Eye (tissue), 1 donor: ENCODE measurements at regions not wholly inside any gene's neighbourhood (a gene's known extent, or its start where the extent isn't known, plus 50 kb on each side); places are given as distances from the start of the nearest gene placed in this dataset.

Experiments
- DNase-seq: peaks from one replicate; pipeline ENCODE4 v3.0.0-alpha.2; 2015

GRCh38 chr11:115740324-115740723 lies 236.1 kb upstream of the CADM1 start:
- DNase-seq: no peak

DNA sequence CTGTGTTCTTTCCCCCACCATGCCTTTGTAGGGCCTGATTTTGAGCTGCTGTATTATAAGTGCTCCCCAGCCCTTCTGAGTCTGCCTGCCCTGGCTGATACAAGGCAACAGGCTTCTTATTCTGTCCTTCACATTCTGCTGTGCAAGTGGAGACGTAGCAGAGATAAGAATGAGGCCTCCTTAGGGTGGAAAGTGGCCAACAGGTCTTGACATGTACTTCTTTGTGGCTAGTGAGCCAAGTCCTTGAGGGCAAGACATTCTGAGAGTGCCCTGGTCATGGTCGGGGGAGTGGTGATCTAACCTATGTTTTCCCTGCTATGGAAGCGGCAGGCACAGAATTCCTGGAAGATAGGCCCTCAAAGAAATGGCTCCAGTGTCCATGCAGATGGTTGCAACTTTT lies 235.7 kb upstream of the CADM1 start:
- no peak for DNase-seq

DNA sequence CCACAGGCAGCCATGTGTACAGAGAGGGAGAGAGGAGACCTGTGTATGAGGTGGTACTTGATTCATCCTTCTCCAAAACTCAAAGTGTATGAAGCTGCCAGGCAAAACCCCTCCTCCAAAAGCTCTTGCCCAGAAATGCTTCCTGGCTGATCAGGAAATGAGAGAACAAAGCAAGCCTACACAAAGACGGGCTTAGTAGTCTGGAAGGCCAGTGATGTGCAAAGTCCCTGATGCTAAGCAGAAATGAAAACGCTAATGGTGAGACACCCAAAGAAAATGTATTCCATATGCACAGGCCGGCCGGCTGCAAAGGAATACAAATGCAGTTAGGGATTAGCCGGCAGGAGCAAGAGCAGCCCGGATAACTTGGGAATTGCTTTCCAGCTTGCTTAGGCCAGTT lies 234.9 kb upstream of the CADM1 start:
- peak; percentile 75 for DNase-seq

DNA sequence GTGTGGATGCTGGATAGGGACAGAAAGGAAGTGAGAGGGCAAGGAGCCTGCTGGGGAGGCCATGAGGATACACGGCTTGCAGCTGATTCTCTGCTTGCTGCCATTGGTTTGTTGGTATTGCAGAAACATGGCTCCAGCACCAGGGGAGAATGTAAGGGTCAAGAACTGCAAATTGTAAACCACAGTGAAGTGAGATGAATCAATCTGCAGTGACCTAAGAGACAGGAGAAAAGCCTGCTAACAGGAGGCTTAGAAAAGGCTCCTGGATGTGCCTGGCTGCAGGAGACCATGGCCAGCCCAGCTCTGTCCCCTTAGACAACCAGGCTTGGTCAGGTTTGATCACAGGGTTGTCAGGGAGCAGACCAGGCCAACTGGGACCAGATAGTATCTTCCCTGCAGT lies 233.7 kb upstream of the CADM1 start:
- DNase-seq: no peak

DNA sequence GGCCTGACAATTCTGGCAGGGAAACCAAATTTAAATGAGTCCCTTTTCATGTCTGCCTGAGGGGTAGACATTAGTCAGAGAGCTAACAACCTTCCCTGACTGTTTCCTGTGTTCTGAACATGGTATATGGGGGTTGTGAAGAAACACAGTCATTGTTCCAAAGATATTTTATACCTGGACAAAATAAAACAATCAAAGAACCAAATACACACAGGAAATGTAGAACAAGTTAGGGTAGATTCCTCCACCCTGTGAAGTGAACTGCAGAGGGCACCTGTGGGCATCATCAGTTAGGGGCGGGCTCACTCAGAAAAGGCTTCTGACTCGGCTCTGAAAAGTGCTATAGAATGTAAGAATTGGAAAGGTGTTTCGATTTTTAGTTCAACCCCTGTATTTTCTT lies 231.9 kb upstream of the CADM1 start:
- DNase-seq: no peak

DNA sequence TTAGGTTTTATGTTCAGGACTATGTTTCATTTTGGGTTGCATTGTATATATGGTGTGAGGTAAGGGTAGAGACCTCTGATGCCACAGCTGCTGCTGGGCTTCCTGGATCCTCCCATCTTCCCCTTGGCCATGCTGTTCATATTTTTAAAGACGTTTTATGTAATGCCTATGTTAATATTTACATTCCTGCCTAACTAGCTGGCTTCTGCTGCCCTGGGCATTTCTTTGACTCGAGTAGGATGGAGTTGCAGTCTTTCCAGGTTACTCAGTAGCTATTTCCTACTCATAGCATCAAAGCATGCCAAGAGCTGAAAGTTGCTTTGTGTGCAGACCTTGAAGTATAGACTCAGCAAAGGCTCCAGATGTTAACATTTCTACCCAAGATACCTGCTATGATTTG lies 220.5 kb upstream of the CADM1 start:
- DNase-seq: no peak

GRCh38 chr11:115722711-115723110 lies 218.5 kb upstream of the CADM1 start:
- no peak for DNase-seq

GRCh38 chr11:115721296-115721995 lies 217.2 kb upstream of the CADM1 start:
- no peak for DNase-seq

- peak; percentile 88 for DNase-seq
Observed at GRCh38 chr11:115720602-115721245, 216.5 kb upstream of the CADM1 start.

DNA sequence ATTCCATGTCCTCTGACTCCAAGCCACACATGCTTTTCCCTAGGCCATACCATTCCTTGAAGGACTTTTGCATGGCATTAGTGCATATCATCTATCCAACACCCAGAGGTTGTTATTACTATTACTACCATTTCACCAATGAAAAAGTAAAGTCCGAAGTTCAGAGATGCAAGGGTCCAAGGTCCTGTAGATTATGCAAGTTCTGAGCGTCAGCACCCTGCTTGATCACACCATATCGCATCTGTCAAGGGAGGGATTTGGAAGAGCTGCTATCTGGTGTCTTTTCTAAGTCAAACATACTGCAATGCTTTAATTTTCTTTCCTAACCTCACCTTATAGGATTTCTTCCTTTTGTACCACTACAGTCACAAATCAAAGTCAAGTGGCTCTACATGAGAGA lies 214.7 kb upstream of the CADM1 start:
- DNase-seq: no peak

DNA sequence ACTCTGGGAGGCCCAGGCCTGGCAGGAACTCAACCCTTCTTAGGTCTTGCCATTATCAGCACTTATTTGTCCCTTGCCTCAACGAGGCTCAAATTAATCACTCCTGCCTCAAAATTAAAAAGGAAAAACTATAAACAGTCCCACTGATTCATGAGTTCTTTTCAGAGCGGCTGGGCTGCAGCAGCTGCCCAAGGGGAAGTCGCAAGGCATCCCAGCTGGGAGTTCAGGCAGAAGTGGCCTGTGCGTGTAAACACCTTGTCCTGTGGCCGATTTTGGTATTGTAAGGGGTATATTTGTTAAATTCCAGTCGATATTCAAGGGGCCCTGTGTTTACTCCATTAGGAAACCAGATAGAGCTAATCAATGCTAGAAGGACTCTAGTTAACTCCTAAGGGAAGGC lies 213.9 kb upstream of the CADM1 start:
- DNase-seq: no peak

GRCh38 chr11:115716601-115717529 lies 212.7 kb upstream of the CADM1 start:
- DNase-seq: peak; percentile 88

- peak; percentile 33 for DNase-seq
Observed at GRCh38 chr11:115716080-115716479, 211.9 kb upstream of the CADM1 start.

- no peak for DNase-seq
Observed at GRCh38 chr11:115715251-115715770, 211.1 kb upstream of the CADM1 start.

- no peak for DNase-seq
Observed at GRCh38 chr11:115712296-115712695, 208.1 kb upstream of the CADM1 start.

DNA sequence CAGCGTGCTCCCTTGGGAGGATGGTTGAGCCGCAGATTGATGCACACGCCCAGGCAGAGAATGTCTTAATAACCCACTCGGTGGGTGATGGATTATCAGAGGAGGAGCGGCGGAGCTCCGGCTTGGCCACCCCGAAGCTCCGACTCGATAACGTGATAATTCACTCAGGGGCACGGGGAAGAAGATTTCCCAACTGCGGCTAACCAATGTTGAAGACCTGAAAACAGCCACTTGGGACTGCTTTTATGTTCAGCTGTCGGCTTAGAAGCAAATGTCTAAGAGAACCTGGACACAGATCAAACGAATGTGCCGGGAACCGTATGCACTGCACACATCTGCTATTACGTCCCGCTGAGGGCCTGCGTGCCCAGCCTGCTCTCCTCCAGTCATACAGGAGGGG lies 206.8 kb upstream of the CADM1 start:
- peak; percentile 85 for DNase-seq

- DNase-seq: peak; percentile 90
Observed at GRCh38 chr11:115710426-115710825, 206.2 kb upstream of the CADM1 start.

DNA sequence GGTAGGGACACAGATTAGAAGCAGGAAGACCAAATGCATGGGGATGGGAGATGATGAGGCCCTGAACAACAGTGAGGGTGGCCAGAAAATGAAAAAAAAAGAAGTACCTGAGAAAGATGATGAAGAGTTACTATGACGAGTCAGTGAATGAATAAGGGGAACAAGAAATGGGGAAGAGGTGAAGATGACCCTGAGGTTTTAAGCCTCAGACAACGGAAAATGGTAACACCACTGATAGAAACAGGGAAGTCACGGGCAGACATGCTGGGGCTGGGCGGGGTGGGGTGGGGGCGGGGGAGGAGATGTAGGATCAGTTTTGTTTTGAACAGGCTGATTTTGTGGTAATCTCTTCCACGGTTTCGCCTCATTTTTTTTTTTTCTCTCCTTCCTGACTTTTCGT lies 205.1 kb upstream of the CADM1 start:
- no peak for DNase-seq

- DNase-seq: no peak
Observed at GRCh38 chr11:115707180-115707905, 203.1 kb upstream of the CADM1 start.

DNA sequence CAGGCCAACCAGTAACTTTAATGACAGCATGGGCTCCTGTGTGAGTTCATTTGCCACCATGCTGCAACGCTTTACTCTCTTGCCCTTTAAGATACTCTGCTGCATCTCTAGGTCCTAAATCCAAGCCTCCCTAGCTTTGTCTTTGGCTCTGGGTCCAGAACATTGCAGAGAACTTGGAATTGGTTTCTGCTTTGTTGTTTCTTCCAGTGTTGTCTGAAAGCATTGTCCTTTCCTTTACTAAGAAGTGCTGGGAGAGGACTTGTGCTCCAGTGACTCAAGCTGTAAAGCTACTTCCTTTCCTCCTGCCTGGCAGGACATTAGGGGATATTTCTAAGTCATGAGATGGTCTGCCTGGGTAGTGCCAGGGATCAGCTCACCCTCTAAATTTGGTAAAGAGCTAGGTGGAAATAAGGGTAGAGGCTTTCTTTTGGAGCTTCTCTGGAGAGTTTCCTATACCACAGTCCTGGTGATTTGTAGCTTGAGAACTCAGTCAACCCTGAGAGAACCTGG lies 202.5 kb upstream of the CADM1 start:
- no peak for DNase-seq

GRCh38 chr11:115705200-115705599 lies 201.0 kb upstream of the CADM1 start:
- no peak for DNase-seq
